Loucy (cell line): ENCODE measurements at regions not wholly inside any gene's neighbourhood (a gene's known extent, or its start where the extent isn't known, plus 50 kb on each side); places are given as distances from the start of the nearest gene placed in this dataset.

Source experiments
- H2AFZ ChIP-seq: fragments of 200-600 bp; sonication (generic); 2 replicates; pipeline ENCODE4 v1.6.0; 2016; ENCODE audit warnings: antibody characterized with exemption, mild to moderate bottlenecking, low read length, moderate library complexity
- H3F3A ChIP-seq: fragments of 200-600 bp; 2 replicates; pipeline ENCODE4 v1.6.0; 2016; ENCODE audit warnings: antibody characterized with exemption, low read depth, mild to moderate bottlenecking
- H3K27me3 ChIP-seq: fragments of 200-600 bp; sonication (generic); 2 replicates; pipeline ENCODE4 v1.6.1; 2014; ENCODE audit warnings: low read length, mild to moderate bottlenecking; ENCODE audit not compliant: insufficient read depth, poor library complexity, severe bottlenecking
- H3K36me3 ChIP-seq: fragments of 200-600 bp; sonication (generic); 2 replicates; pipeline ENCODE4 v1.6.1; 2016; ENCODE audit warnings: low read length; ENCODE audit not compliant: insufficient read depth
- H3K4me1 ChIP-seq: fragments of 200-600 bp; sonication (generic); 2 replicates; pipeline ENCODE4 v1.5.1; 2014; ENCODE audit warnings: low read length, mild to moderate bottlenecking; ENCODE audit not compliant: insufficient read depth, poor library complexity, severe bottlenecking
- H3K4me2 ChIP-seq: fragments of 200-600 bp; sonication (generic); 2 replicates; pipeline ENCODE4 v1.6.0; 2014; ENCODE audit warnings: antibody characterized with exemption, low read length, low read depth, mild to moderate bottlenecking; ENCODE audit not compliant: poor library complexity, severe bottlenecking
- H3K4me3 ChIP-seq: fragments of 200-600 bp; sonication (generic); 2 replicates; pipeline ENCODE4 v1.5.1; 2014; ENCODE audit warnings: low read length, mild to moderate bottlenecking, mixed read lengths; ENCODE audit not compliant: poor library complexity, severe bottlenecking
- H3K79me2 ChIP-seq: fragments of 200-600 bp; sonication (generic); 2 replicates; pipeline ENCODE4 v1.6.1; 2014; ENCODE audit warnings: low read length; ENCODE audit not compliant: insufficient read depth
- H3K9ac ChIP-seq: fragments of 200-600 bp; sonication (generic); 2 replicates; pipeline ENCODE4 v1.6.0; 2014; ENCODE audit warnings: mild to moderate bottlenecking, low read depth, low read length, moderate library complexity; ENCODE audit not compliant: poor library complexity, severe bottlenecking
- H3K9me2 ChIP-seq: fragments of 200-600 bp; sonication (generic); replicated peaks from 2 replicates; pipeline ENCODE4 v1.6.1; 2016; ENCODE audit warnings: low read depth, low read length, mixed read lengths
- H3K9me3 ChIP-seq: fragments of 200-600 bp; sonication (generic); 2 replicates; pipeline ENCODE4 v1.6.1; 2014; ENCODE audit warnings: mild to moderate bottlenecking, antibody characterized with exemption, low read length, low read depth; ENCODE audit not compliant: insufficient read depth
- H4K20me1 ChIP-seq: fragments of 200-600 bp; sonication (generic); 2 replicates; pipeline ENCODE4 v1.6.0; 2014; ENCODE audit warnings: antibody characterized with exemption, low read length, mild to moderate bottlenecking; ENCODE audit not compliant: insufficient read depth, poor library complexity, severe bottlenecking
- EZH2phosphoT487 ChIP-seq: fragments of 200-600 bp; IDR thresholded peaks from 2 replicates; pipeline ENCODE4 v1.6.1; 2018; ENCODE audit warnings: antibody characterized with exemption, mild to moderate bottlenecking, moderate library complexity, borderline replicate concordance
- TF ChIP-seq, protein P1 (sequence below): fragments of 200-600 bp; sonication (generic); conservative IDR thresholded peaks from 2 replicates; pipeline ENCODE4 v1.5.1; 2014; ENCODE audit warnings: mild to moderate bottlenecking, antibody characterized with exemption, low read length

DNA sequence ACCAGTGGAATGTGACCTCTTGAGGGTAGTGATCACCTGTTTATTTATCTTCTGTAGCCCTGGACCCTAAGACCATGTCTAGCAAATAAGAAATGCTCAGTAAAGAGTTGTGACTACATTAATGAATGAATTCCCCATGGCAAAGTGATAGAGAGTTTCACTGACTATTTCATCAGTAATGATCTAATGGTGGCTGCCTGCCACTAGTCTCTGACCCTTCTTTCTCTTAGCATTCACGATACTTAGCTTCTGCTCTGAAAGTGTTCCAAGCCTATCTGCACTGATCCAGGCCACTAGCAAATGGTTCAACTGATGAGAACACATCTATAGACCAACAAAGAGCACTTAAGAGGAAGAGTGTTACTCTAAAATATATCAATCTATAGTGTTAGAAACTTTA lies 50.0 kb upstream of the RASGEF1B start:
- no peaks in the 10 kb centered on the region for H3K9me2 ChIP-seq
- no peaks in the 10 kb centered on the region for H3K9me3 ChIP-seq
- no peaks in the 10 kb centered on the region for H3K36me3 ChIP-seq
- H2AFZ ChIP-seq, result no peak overlapping the region
- no peaks in the 10 kb centered on the region for H3F3A ChIP-seq
- no peaks in the 10 kb centered on the region for H3K79me2 ChIP-seq
- peaks cover 30% of the 10 kb centered on the region for H3K4me1 ChIP-seq
- no peaks in the 10 kb centered on the region for H3K27me3 ChIP-seq
- H3K9ac ChIP-seq, result no peak overlapping the region
- H4K20me1 ChIP-seq, result no peaks in the 10 kb centered on the region
- TF ChIP-seq, protein P1, sequence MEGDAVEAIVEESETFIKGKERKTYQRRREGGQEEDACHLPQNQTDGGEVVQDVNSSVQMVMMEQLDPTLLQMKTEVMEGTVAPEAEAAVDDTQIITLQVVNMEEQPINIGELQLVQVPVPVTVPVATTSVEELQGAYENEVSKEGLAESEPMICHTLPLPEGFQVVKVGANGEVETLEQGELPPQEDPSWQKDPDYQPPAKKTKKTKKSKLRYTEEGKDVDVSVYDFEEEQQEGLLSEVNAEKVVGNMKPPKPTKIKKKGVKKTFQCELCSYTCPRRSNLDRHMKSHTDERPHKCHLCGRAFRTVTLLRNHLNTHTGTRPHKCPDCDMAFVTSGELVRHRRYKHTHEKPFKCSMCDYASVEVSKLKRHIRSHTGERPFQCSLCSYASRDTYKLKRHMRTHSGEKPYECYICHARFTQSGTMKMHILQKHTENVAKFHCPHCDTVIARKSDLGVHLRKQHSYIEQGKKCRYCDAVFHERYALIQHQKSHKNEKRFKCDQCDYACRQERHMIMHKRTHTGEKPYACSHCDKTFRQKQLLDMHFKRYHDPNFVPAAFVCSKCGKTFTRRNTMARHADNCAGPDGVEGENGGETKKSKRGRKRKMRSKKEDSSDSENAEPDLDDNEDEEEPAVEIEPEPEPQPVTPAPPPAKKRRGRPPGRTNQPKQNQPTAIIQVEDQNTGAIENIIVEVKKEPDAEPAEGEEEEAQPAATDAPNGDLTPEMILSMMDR, result no peak
- TF ChIP-seq EZH2phosphoT487, result no peak
- no peak overlapping the region for H3K4me2 ChIP-seq
- H3K4me3 ChIP-seq, result no peak overlapping the region
